ENCODE measurements at regions not wholly inside any gene's neighbourhood (a gene's known extent, or its start where the extent isn't known, plus 50 kb on each side); places are given as distances from the start of the nearest gene placed in this dataset.
A peak's percentile ranks its signal among the peaks of the same experiment; 100 is the strongest.
"Not testable (repeated sequence)": the region's sequence is repeated elsewhere in the genome, so short reads cannot be mapped to it uniquely, and the experiment has no call there.

DNA sequence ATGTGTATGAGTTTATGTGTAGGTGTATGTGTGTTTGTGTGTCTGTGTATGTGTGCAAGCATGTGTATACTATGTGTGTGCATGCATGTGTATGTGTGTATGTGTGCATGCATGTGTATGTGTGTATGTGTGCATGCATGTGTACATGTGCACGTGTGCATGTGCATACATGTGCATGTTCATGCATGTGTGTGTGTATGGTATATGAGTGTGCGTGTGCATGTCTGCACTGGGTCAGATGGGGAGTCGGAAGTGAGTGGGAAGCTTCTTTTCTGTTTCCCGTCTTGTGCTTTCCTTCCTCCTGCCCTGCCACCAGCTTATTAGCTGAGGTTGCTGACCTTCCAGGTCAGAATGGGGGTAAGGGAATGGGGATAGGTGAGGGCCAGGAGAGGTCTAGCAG lies 174.7 kb downstream of the MAP2K4 start:
- Histone ChIP-seq H3K27me3 (ENCODE audit: control insufficient read depth, insufficient read depth, low read length) (no peaks in the 10 kb centered on the region), H3K4me3 (ENCODE audit: low read depth, low read length) (no peak overlapping the region), H3K36me3 (ENCODE audit: control insufficient read depth, insufficient read depth, low read length) (no peaks in the 10 kb centered on the region), H3K9me3 (ENCODE audit: control insufficient read depth, insufficient read depth, low read length) (no peaks in the 10 kb centered on the region), H3K9ac (ENCODE audit: low read depth, low read length) (no peak overlapping the region), H3K4me1 (ENCODE audit: control insufficient read depth, insufficient read depth, low read length) (no peaks in the 10 kb centered on the region), H3K27ac (ENCODE audit: low read depth, low read length) (no peak overlapping the region)

GRCh38 chr17:12201294-12201880 lies 180.7 kb downstream of the MAP2K4 start:
- no peaks in the 10 kb centered on the region for H3K27me3 ChIP-seq (ENCODE audit: control insufficient read depth, insufficient read depth, low read length)
- no peak overlapping the region for H3K4me3 ChIP-seq (ENCODE audit: low read depth, low read length)
- H3K9ac ChIP-seq (ENCODE audit: low read depth, low read length): no peak overlapping the region
- H3K27ac ChIP-seq (ENCODE audit: low read depth, low read length): no peak overlapping the region
- no peaks in the 10 kb centered on the region for H3K36me3 ChIP-seq (ENCODE audit: control insufficient read depth, insufficient read depth, low read length)
- no peaks in the 10 kb centered on the region for H3K4me1 ChIP-seq (ENCODE audit: control insufficient read depth, insufficient read depth, low read length)
- H3K9me3 ChIP-seq (ENCODE audit: control insufficient read depth, insufficient read depth, low read length): no peaks in the 10 kb centered on the region

DNA sequence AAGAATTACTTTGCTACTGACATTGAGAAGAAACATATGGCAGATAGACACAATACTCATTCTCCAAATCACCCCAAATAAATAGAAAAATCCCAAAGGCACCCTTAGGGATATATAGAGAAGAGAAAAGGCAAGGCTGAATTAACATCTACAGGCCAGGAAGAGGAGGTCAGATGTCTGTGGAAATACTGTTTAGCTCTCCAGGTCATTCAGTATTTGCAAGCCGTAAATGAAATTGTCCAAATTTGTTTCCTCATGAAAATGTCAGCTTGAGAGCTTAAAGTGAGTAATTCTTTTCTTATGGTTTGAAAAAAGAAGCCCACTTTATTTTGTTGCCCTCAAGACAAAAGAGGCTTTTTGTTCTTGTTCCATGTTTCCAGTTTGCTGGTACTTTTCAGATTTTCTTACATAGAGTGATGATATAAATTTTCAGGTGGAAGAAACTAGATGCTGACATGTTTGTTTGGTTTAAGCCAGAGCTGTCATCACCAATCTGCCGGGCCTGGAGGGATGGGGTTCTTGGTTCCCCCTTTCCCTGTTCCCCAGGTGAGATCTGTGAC lies 189.0 kb downstream of the MAP2K4 start:
- Histone ChIP-seq H3K4me3 (ENCODE audit: low read depth, low read length) (no peak overlapping the region), H3K36me3 (ENCODE audit: control insufficient read depth, insufficient read depth, low read length) (no peaks in the 10 kb centered on the region), H3K4me1 (ENCODE audit: control insufficient read depth, insufficient read depth, low read length) (no peaks in the 10 kb centered on the region), H3K27ac (ENCODE audit: low read depth, low read length) (no peak overlapping the region), H3K27me3 (ENCODE audit: control insufficient read depth, insufficient read depth, low read length) (no peaks in the 10 kb centered on the region), H3K9ac (ENCODE audit: low read depth, low read length) (no peak overlapping the region), H3K9me3 (ENCODE audit: control insufficient read depth, insufficient read depth, low read length) (no peaks in the 10 kb centered on the region)

GRCh38 chr17:12220714-12221439 lies 200.2 kb downstream of the MAP2K4 start:
- not testable (repeated sequence) for H3K4me1 ChIP-seq (ENCODE audit: control insufficient read depth, insufficient read depth, low read length); H3K27ac ChIP-seq (ENCODE audit: low read depth, low read length); H3K9ac ChIP-seq (ENCODE audit: low read depth, low read length); H3K27me3 ChIP-seq (ENCODE audit: control insufficient read depth, insufficient read depth, low read length); H3K4me3 ChIP-seq (ENCODE audit: low read depth, low read length); H3K9me3 ChIP-seq (ENCODE audit: control insufficient read depth, insufficient read depth, low read length); H3K36me3 ChIP-seq (ENCODE audit: control insufficient read depth, insufficient read depth, low read length)

DNA sequence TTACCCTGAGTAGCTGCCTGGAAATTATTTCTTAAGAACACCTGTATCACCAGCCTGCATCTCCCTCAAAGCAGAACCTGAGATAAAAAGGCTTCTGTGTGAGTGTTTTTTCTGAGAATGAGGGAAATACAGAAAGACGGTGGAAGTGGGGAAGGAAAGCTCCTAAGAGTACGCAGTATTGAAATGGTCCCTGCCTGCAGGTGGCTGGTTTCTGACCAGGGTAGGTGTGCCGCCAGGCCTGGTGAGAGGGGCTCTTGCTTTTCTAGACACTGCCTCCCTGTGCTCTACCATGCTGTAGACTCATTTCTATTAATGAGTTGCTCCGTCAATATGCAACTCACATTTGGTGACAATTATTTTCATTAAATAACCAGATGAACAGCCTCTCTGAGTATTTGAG lies 201.7 kb downstream of the MAP2K4 start:
- Histone ChIP-seq H3K9ac (ENCODE audit: low read depth, low read length) (no peak overlapping the region), H3K36me3 (ENCODE audit: control insufficient read depth, insufficient read depth, low read length) (no peaks in the 10 kb centered on the region), H3K27ac (ENCODE audit: low read depth, low read length) (no peak overlapping the region), H3K27me3 (ENCODE audit: control insufficient read depth, insufficient read depth, low read length) (no peaks in the 10 kb centered on the region), H3K9me3 (ENCODE audit: control insufficient read depth, insufficient read depth, low read length) (no peaks in the 10 kb centered on the region), H3K4me1 (ENCODE audit: control insufficient read depth, insufficient read depth, low read length) (peaks cover 10% of the 10 kb centered on the region), H3K4me3 (ENCODE audit: low read depth, low read length) (peak overlapping the region; percentile 19; the same call in 1 of the 2 replicates)

GRCh38 chr17:12227547-12227946 lies 206.9 kb downstream of the MAP2K4 start:
- peaks cover 2% of the 10 kb centered on the region for H3K4me1 ChIP-seq (ENCODE audit: control insufficient read depth, insufficient read depth, low read length)
- no peaks in the 10 kb centered on the region for H3K36me3 ChIP-seq (ENCODE audit: control insufficient read depth, insufficient read depth, low read length)
- no peak overlapping the region for H3K27ac ChIP-seq (ENCODE audit: low read depth, low read length)
- no peaks in the 10 kb centered on the region for H3K9me3 ChIP-seq (ENCODE audit: control insufficient read depth, insufficient read depth, low read length)
- no peak overlapping the region for H3K9ac ChIP-seq (ENCODE audit: low read depth, low read length)
- H3K27me3 ChIP-seq (ENCODE audit: control insufficient read depth, insufficient read depth, low read length): no peaks in the 10 kb centered on the region
- H3K4me3 ChIP-seq (ENCODE audit: low read depth, low read length): no peak overlapping the region

DNA sequence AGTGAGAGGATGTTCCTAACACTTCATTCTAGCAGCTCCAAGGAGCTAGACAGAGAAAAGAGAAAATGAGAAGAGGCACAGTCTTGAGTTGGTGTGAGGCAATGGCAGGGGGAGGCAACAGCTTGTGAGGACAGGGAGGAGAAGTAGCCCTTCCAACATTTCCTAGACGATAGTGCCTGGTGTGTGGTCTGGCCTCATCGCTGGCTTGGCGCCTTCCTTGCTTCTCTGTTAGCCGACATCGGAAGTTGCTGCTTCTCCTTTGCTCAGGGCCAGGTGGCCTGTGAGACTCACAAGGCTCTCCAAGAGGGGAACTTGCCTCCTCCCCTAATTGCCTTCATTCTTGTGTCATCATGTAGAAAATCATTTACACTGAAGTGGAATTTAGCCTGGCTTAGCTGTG lies 208.7 kb downstream of the MAP2K4 start:
- Histone ChIP-seq H3K36me3 (ENCODE audit: control insufficient read depth, insufficient read depth, low read length) (no peaks in the 10 kb centered on the region), H3K27me3 (ENCODE audit: control insufficient read depth, insufficient read depth, low read length) (no peaks in the 10 kb centered on the region), H3K27ac (ENCODE audit: low read depth, low read length) (no peak overlapping the region), H3K9me3 (ENCODE audit: control insufficient read depth, insufficient read depth, low read length) (no peaks in the 10 kb centered on the region), H3K9ac (ENCODE audit: low read depth, low read length) (no peak overlapping the region), H3K4me3 (ENCODE audit: low read depth, low read length) (no peak overlapping the region), H3K4me1 (ENCODE audit: control insufficient read depth, insufficient read depth, low read length) (no peaks in the 10 kb centered on the region)

DNA sequence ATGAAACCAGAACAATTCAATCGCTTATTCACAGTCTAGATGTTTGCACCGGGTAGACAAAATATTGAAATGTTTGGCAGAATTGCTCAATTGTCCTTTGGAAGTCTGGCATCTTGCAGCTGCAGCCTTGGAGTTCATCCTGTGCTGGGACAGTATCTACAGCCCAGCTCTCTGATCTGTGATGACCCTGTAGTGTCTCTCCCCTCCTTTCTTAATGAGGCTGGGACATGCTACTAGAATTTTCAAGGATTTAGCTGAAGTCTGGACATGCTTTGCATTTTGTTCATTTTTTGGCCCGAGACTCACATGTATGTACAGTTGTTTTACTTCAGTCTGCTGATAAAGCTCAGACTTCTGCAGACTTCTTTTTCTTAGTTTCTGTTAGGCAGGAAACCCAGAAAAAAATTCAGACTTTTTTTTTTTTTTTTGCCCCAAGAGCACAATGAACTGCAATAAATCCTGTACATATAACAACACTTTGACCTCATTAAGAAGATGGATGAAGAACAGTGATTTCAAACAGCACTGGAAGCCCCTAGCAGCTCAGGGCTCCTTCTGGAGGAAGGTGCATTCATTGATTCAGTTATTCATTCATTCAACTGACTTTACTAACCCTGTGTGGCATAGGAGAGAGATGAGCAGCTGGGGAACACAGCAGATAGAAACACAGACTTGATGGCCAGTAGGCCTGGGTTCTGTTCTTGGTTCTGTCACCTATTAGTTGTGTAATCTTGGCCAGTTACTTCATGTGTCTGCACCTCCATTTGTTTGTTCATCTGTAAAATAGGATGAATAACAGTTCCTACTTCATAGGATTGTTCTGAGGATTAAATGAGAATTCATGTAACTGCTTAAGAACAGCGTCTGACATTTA lies 210.0 kb downstream of the MAP2K4 start:
- Histone ChIP-seq H3K9ac (ENCODE audit: low read depth, low read length) (no peak overlapping the region), H3K9me3 (ENCODE audit: control insufficient read depth, insufficient read depth, low read length) (no peaks in the 10 kb centered on the region), H3K4me3 (ENCODE audit: low read depth, low read length) (no peak overlapping the region), H3K27me3 (ENCODE audit: control insufficient read depth, insufficient read depth, low read length) (no peaks in the 10 kb centered on the region), H3K4me1 (ENCODE audit: control insufficient read depth, insufficient read depth, low read length) (no peaks in the 10 kb centered on the region), H3K36me3 (ENCODE audit: control insufficient read depth, insufficient read depth, low read length) (no peaks in the 10 kb centered on the region), H3K27ac (ENCODE audit: low read depth, low read length) (peak overlapping the region; percentile 21)

- Histone ChIP-seq H3K27ac (ENCODE audit: low read depth, low read length) (no peak overlapping the region), H3K4me3 (ENCODE audit: low read depth, low read length) (no peak overlapping the region), H3K27me3 (ENCODE audit: control insufficient read depth, insufficient read depth, low read length) (no peaks in the 10 kb centered on the region), H3K36me3 (ENCODE audit: control insufficient read depth, insufficient read depth, low read length) (no peaks in the 10 kb centered on the region), H3K4me1 (ENCODE audit: control insufficient read depth, insufficient read depth, low read length) (no peaks in the 10 kb centered on the region), H3K9ac (ENCODE audit: low read depth, low read length) (no peak overlapping the region), H3K9me3 (ENCODE audit: control insufficient read depth, insufficient read depth, low read length) (no peaks in the 10 kb centered on the region)
These were observed 210.6 kb downstream of the MAP2K4 start for GRCh38 chr17:12231355-12231682.

DNA sequence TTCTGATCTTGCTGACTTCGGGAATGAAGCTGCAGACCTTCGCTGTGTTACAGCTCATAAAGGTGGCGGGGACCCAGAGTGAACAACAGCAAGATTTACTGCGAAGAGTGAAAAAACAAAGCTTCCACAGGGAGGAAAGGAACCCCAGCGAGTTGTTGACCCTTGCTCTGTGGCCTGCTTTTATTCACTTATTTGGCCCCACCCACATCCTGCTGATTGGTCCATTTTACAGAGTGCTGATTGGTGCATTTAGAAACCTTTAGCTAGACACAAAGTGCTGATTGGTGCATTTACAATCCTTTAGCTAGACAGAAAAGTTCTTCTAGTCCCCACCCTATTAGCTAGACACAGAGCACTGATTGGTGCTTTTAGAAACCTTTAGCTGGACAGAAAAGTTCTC lies 218.3 kb downstream of the MAP2K4 start:
- H3K27ac ChIP-seq (ENCODE audit: low read depth, low read length); H3K4me1 ChIP-seq (ENCODE audit: control insufficient read depth, insufficient read depth, low read length); H3K4me3 ChIP-seq (ENCODE audit: low read depth, low read length); H3K36me3 ChIP-seq (ENCODE audit: control insufficient read depth, insufficient read depth, low read length); H3K9me3 ChIP-seq (ENCODE audit: control insufficient read depth, insufficient read depth, low read length); H3K9ac ChIP-seq (ENCODE audit: low read depth, low read length); H3K27me3 ChIP-seq (ENCODE audit: control insufficient read depth, insufficient read depth, low read length): not testable (repeated sequence)
